ENCODE measurements at regions not wholly inside any gene's neighbourhood (a gene's known extent, or its start where the extent isn't known, plus 50 kb on each side); places are given as distances from the start of the nearest gene placed in this dataset.
"Not testable (repeated sequence)": the region's sequence is repeated elsewhere in the genome, so short reads cannot be mapped to it uniquely, and the experiment has no call there.

DNA sequence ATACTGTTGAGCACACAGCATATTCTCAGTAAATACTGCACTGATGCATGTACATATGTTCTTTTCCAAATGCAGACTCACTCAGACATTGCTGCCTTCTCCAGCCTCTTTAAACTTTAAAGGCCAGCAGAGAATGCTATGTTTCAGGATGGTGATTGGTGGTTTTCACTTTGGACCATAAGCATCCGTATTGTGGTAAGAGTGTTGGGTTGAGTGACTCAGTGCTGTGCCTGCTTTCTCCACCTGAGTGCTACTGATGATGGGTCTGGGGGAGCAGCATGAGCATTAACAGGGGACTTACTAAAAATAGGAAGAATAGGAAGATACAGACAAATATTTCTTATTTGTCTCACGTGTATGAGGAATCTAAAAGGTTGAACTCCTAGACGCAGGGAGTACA, 56.3 kb upstream of the ZNF92 start:
- DNase-seq (ENCODE audit: low spot score), result no peak

DNA sequence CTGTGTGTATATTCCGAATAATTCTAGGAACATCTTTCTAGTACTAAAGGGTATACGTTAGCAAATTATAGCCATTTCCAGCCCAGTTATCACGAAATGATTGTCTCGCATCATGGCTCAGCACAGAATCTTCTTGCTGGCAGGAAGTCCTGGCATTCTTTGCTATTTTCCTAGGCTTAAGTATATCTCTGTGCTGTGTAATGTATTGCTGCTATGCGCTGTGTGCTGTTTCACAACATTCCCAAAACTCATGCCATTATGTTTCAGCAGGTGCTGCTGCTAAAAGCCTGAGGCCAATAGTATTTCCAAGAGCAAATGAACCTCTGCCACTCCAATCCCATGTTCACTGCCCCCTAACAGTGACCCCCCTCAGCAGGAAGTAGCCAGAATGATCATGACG, 62.9 kb upstream of the ZNF92 start:
- DNase-seq (ENCODE audit: low spot score), result no peak

DNA sequence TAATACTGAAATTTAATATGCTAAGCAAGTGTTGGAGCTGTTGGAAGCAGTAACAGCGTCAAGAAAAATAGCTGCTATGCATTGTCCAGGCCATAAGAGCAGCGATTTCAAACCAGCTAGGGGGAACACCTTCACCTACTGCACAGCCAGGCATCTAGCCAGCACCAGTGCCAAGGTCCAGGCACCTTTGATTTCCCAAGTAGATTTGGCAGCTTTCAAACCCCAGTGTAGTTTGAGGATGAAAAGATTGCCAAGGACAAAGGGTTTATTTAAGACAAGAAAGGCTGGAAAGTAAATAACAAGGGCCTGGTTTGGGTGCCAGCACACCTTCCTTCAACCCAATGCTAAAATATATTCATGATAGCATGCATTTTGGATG, 65.4 kb upstream of the ZNF92 start:
- DNase-seq (ENCODE audit: low spot score), result no peak

DNA sequence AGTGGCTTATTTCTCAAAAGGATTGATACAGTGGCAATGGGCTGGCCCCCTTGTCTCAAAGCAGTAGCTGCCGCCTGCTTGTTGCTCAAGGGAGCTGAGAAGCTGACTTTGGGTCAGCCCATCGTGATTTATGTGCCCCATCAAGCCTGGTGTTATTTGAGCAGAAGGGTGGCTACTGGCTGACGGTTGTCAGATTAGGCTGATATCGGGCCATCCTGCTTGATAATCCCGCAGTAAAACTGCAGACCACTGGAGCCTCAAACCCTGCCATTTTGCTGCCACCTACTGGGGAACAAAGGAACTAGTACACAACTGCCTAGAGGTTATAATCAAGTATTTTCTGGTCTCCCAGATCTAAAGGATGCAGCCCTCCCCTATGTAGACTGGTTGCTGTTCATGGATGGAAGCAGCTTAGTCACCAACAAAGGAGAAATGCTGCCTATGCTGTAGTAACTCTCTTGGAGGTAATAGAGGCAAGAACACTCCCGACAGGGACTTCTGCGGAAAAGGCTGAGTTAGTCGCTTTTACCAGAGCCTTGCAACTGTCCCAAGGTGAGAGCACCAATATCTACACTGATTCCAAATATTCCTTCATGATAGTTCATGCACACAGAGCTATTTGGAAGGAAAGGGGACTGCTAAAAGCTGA, 65.9 kb upstream of the ZNF92 start:
- DNase-seq (ENCODE audit: low spot score), result peak; percentile 22

DNA sequence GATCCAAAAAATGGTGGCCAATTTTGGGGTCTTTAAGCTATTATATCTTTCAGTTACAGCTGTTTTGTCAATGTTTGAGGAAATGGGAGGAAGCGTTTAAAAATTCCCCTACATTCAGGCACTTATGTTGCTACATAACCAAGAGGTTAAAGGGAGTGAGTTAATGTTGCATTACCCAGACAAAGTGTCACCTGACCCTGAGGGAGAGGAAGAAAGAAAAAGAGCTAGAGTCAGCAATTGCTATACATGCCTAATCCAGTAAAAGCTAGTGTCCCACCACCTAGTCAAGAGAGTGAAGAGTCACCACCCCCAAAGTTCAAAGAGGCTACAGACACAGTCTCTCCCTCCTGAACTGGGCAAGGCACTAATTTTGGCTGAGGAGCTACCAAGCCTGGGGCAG, 69.5 kb upstream of the ZNF92 start:
- DNase-seq (ENCODE audit: low spot score), result no peak

DNA sequence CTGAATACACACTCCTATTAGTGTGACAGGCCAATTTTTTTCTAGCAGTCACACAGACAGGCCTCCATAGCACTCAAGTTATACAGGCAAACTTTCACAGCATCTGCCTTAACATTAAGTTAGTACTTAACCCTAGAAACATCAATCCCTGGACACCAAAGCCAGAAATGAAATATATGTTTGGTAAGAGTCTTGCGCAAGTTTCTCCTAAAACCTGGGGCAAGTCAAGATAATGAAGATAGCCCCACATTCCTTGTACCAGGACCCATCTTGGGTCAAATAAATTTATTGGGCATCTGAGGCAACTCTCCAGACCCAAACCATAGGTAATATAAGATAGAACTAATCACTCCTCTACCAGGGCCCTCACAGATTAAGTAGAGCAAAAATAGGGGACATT, 70.8 kb upstream of the ZNF92 start:
- DNase-seq (ENCODE audit: low spot score), result no peak

DNA sequence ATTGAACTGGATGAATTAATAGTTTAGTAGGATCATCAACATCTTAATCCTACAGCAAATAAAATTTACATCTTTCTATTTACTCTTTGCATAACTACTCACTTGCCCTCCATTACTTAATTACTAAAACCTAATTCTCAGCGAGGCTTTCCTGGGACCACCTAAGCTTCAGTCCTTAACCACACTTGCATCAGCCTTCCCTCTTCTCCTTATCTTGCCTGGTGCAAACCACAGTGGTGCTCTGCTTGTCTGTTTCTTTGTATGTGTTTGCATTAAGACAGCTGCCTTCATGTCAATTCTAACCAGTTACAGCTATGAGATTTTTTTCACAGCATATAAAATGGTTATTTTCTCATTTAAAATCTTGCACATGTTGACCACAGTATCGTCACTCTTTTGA, 72.6 kb upstream of the ZNF92 start:
- no peak for DNase-seq (ENCODE audit: low spot score)

DNA sequence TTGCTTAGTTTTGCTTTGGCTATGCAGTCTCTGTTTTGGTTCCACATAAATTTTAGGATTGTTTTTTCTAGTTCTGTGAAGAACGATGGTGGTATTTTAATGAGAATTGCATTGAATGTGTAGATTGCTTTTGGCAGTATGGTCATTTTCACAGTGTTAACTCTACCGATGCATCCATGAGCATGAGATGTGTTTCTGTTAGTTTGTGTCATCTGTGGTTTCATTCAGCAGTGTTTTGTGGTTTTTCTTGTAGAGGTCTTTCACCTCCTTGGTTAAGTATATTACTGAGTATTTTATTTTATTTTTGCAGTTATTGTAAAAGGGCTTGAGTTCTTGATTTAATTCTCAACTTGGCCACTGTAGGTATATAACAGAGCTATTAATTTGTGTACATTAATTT, 78.2 kb upstream of the ZNF92 start:
- DNase-seq (ENCODE audit: low spot score), result no peak

DNA sequence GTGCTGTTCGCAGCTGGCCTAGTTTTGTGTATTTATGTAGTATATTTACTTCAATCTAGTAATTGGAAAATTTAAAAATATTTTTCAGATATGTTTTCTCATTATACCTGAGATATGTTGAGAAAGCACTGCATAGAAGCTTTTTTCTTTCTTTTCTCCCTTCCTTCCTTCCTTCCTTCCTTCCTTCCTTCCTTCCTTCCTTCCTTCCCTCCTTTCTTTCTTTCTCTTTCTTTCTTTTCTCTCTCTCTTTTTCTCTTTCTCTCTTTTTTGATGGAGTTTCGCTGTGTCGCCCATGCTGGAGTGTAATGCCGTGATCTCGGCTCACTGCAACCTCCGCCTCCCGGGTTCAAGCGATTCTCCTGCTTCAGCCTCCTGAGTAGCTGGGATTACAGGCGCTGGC, 83.3 kb upstream of the ZNF92 start:
- not testable (repeated sequence) for DNase-seq (ENCODE audit: low spot score)

DNA sequence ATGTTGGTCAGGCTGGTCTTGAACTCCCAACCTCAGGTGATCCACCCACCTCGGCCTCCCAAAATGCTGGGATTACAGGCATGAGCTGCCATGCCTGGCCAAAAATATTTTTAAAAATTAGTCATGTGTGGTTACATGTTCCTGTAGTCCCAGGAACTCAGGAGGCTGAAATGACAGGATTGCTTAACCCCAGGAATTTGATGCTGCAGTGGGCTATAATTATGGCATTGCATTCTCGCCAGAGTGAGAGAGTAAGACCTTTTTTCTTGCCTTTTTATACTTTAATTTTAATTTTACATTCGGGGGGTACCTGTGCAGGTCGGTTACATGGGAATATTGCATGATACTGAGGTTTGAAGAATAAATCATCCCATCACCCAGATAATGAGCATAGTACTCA, 86.6 kb upstream of the ZNF92 start:
- no peak for DNase-seq (ENCODE audit: low spot score)

DNA sequence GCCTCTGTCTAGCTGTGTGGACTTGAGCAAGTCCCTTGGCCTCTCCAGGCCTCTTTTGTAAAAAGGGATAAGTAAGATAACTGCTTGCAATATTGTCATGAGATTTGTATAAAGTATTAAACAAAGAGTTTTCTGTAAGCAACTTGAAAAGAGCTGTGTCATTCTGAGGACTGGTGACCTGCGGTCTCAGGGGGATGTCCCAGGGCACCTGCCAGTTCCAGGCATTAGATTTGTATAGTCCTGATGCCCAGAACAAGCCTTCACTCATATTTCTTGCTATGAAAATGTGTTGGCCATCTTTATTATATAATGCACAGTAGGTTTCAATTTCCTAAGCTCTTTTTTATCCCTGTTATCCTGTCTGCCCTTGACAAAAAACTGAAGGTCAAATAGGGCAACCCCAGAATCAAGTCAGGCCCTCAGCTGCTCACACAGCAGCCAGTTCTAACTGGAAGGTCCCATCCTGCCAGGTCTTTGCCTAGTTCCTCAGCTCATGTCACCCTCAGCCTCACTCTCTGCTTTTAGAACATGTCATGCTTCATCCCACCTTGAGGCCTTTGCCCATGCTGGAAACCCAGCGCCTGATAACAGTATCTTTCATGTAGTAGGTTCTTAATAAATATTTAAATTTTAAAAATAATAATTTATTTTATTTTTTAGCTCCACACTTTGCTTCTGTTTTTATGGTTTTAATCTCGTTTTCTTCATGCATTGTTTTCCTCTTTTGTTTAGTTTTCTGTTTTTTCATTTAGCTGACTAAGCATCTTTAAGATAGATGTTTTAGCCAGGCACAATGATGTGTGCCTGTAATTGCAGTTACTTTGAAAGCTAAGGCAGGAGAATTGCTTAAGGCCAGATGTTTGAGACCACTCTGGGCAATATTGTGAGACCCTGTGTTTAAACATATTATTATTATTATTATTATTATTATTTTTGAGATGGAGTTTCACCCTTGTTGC, 87.5 kb upstream of the ZNF92 start:
- no peak for DNase-seq (ENCODE audit: low spot score)

DNA sequence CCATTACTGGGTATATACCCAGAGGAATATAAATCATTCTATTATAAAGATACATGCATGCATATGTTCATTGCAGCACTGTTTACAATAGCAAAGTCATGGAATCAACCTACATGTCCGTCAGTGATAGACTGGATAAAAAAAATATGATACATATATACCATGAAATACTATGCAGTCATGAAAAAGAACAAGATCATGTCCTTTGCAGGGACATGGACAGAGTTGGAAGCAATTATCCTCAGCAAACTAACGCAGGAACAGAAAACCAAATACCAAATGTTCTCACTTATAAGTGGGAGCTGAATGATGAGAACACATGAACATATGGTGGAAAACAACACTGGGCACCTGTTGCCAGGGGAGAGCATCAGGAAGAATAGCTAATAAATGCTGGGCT, 88.4 kb upstream of the ZNF92 start:
- DNase-seq (ENCODE audit: low spot score), result not testable (repeated sequence)

DNA sequence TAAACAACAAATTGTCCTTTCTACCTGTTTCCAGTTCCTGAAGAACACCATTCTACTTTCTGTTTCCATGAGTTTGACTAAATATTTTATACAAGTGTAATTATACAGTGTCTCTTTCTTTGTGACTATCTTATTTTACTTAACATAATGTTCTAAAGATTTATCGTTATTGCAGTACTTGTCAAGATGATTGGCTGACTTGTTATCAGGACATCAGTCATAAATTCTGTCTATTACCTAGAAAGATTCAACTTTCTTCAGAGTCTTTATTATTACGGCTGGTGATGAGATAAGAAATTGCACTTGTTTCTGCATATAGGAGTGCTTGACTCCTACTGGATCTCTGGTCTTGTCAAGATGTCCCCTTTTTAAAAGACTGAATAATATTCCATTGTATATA, 93.9 kb upstream of the ZNF92 start:
- DNase-seq (ENCODE audit: low spot score), result no peak

DNA sequence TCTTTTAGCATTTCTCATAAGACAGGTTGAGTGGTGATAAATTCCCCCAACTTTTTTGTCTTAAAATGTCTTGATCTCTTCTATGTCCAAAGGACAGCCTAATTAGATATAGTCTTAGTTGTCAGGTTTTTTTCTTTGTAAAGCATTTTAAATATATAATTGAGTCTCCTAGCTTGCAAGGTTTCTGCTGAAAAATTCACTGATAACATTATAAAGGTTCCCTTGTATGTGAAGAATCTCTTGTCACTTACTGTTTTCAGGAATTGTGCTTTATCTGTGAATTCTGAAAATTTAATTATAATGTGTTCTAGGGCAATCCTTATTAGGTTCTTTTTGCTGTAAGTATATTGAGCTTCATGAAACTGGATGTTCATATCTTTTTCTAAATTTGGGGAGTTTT, 96.8 kb upstream of the ZNF92 start:
- DNase-seq (ENCODE audit: low spot score), result no peak

DNA sequence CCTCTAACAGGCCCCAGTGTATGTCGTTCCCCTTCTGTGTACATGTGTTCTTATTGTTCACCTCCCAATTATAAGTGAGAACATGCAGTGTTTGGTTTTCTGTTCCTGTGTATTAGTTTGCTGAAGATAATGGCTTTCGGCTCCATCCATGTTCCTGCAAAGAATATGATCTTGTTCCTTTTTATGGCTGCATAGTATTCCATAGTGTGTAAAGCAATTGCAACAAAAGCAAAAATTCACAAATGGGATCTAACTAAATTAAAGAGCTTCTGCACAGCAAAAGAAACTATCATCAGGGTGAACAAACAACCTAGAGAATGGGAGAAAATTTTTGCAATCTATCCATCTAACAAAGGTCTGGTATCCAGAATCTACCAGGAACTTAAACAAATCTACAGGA, 102.2 kb upstream of the ZNF92 start:
- not testable (repeated sequence) for DNase-seq (ENCODE audit: low spot score)

DNA sequence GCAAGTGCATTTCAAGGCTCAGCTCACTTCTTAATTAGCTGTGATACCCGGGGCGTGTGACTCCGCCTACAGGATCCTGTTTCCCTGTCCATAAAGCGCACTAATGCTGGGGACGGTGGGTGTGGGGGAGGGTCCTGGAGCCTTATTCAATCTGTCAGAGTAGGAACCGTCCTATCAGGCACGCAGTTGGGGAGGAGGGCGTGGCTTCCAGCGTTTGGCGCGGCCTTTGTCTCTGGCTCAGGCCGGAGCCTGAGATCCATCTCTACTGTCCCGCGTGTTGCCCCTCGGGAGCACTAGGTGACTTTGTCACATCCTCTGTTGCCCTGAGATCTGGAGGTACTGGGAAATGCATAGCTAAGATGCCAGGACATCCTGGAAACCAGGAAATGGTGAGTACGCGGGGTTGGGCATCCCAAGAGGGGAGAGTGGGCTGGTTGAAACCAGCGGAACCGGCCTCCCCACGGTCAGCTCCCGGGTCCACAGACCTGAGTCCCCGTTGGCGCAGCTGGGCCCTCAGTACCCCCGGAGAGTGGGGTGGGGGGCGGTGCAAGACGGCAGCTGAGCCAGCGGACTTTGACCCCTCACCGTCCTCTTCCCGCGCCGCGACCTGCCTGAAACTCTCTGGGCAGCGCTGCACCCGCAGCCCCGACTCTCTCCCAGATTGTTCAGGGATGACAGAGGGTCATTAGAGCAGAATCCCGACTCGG, 104.4 kb upstream of the ZNF92 start:
- no peak for DNase-seq (ENCODE audit: low spot score)

DNA sequence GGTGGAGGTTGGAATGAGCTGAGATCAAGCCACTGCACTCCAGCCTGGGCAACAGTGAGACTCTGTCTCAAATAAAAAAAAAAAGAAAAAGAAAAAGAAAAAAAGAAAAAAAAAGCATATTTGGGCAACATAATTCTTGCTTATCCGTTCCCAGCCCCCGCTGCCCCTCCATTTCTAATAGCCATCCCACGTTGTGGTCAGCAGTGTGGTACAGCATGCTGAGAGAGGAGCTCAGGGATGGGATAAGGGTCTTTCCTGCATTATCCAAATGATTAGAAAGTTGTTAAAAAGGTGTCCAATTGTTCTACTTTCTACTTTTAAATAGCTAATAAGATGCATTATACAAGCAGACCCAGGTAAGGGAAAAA, 104.9 kb upstream of the ZNF92 start:
- DNase-seq (ENCODE audit: low spot score), result no peak

DNA sequence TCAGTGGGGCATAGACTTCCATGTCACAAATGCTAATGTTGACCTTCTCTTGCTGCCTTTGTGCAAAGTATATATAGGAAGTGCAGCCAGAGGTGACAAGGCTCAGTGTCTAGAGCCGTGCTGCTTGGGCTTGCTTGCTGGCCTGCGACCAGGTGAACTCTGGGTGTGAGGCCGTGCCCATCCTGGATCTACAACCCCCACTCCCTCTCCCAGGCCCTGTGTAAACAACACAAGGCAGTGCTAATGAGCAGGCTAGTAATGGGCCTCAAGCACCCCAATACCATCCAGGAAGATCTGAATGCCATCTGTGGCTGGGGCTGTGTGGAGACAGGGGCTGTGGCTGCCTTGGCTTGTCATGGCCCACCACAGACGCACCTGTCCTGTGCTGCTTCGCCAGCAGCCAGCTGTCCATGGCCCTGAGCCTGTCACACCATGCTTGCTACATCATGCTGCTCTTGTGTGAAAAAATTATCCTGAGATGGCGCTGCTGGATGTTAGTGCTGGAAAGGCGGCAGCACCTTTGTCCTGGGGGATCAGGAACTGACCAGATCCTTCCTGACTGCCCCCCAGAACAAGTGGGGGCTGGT, 107.6 kb upstream of the ZNF92 start:
- DNase-seq (ENCODE audit: low spot score), result no peak

DNA sequence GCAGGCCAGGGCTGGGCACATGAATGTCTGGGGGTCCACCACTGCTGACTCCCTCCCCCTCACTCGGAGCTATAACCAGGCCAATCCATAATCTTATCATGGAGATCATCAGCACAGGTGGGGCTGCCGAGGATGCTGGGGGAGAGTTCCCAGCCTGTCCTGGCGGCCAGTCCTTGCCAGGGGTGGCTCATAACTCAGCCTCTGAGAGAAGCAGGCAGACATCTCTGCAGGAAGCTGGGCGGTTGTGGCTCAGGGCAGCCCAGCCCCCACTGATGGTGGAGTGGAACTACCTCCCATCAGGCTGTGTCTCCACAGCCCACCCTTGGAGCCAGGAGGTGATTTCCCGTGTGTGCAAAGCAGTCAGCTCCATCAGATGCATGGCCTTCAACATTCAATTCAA, 109.4 kb upstream of the ZNF92 start:
- DNase-seq (ENCODE audit: low spot score), result no peak

DNA sequence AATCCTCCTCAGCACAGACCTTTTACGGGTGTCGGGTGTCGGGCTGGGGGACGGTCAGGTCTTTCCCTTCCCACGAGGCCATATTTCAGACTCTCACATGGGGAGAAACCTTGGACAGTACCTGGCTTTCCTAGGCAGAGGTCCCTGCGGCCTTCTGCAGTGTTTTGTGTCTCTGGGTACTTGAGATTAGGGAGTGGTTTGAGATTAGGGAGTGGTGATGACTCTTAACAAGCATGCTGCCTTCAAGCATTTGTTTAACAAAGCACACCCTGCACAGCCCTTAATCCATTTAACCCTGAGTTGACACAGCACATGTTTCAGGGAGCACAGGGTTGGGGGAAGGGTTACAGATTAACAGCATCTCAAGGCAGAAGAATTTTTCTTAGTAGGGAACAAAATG, 113.0 kb upstream of the ZNF92 start:
- DNase-seq (ENCODE audit: low spot score), result not testable (repeated sequence)

DNA sequence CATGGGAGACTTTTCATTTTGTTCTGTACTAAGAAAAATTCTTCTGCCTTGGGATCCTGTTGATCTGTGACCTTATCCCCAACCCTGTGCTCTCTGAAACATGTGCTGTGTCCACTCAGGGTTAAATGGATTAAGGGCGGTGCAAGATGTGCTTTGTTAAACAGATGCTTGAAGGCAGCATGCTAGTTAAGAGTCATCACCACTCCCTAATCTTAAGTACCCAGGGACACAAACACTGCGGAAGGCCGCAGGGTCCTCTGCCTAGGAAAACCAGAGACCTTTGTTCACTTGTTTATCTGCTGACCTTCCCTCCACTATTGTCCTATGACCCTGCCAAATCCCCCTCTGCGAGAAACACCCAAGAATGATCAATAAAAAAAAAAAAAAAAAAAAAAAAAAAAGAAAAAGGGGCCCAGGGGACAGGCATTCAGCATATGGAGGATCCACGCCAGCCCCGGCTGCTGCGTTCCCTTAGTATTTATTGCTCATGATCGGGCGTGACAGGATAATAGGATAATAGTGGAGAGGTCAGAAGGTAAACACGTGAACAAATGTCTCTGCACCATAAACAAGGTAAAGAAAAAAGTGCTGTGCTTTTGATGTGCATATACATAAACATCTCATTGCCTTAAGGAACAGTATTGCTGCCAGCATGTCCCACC, 113.7 kb upstream of the ZNF92 start:
- not testable (repeated sequence) for DNase-seq (ENCODE audit: low spot score)

DNA sequence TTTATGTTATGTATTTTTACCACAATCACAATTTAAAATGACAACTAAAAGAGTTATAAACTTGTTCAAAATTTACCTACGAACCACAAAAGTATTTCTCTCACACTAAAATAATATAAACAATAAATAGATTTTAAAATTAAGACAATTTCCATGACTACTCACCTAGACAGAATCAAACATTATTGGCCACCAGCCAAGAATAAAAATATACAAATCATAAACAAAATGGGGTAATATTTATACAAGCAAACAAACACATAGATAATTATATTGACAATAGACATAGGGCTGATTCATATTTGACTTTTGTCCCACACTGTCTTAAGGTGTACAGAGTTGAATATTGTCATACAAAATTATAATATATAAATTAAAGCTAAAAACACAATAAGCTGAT, 119.6 kb upstream of the ZNF92 start:
- DNase-seq (ENCODE audit: low spot score), result no peak
